Mesothelial cell of epicardium (in vitro differentiated cells): ENCODE measurements at regions not wholly inside any gene's neighbourhood (a gene's known extent, or its start where the extent isn't known, plus 50 kb on each side); places are given as distances from the start of the nearest gene placed in this dataset.

Experiments used
- DNase-seq, 2 experiments: peaks; one replicate each; pipeline ENCODE4 v3.0.0; 2021; ENCODE audit warnings: low spot score in 2 of 2; ENCODE audit not compliant: unreplicated experiment in 2 of 2
- H3K27ac Mint-ChIP-seq: 2 replicates; pipeline ENCODE4 v1.8.0; 2021; ENCODE audit warnings: mixed read lengths
- H3K27me3 Mint-ChIP-seq: 2 replicates; pipeline ENCODE4 v1.8.0; 2021; ENCODE audit warnings: low read depth, mixed read lengths
- H3K36me3 Mint-ChIP-seq: 2 replicates; pipeline ENCODE4 v1.8.0; 2021; ENCODE audit warnings: mixed read lengths
- H3K4me1 Mint-ChIP-seq: 2 replicates; pipeline ENCODE4 v1.8.0; 2021; ENCODE audit warnings: mixed read lengths
- H3K4me3 Mint-ChIP-seq: 2 replicates; pipeline ENCODE4 v1.8.0; 2021; ENCODE audit warnings: mild to moderate bottlenecking, moderate library complexity, mixed read lengths
- H3K9me3 Mint-ChIP-seq: 2 replicates; pipeline ENCODE4 v1.8.0; 2021; ENCODE audit warnings: mixed read lengths
- TF ChIP-seq, protein P1 (sequence below): fragments of 200-600 bp; sonication (generic); IDR thresholded peaks from one replicate; pipeline ENCODE4 v1.5.0; 2021; ENCODE audit warnings: antibody characterized with exemption; ENCODE audit not compliant: unreplicated experiment

DNA sequence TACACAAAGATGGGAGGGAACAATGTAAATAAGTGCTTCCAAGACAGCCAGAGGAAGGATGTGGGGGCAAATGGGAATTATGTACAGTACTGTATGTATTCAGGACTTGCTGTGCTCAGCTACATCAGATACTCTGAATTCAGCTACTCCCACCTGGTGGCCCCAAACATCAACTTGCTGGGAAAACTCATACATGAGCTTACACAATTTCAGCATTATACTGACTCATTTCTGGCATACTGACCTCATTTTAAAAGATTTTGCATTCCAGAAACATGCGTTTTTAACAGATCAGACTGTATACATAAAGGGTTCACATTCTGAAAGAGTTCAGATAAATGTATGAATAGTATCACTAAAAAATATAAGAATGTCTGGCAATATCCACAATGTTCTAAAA, 59.7 kb downstream of the GPX5 start:
- Mint-ChIP-seq H3K4me3 (peak overlapping the region; percentile 48), H3K4me1 (peaks cover 54% of the 10 kb centered on the region), H3K36me3 (peaks cover 2% of the 10 kb centered on the region), H3K27me3 (peaks cover 2% of the 10 kb centered on the region), H3K9me3 (no peaks in the 10 kb centered on the region), H3K27ac (peak overlapping the region; percentile 27)
- TF ChIP-seq, protein P1, sequence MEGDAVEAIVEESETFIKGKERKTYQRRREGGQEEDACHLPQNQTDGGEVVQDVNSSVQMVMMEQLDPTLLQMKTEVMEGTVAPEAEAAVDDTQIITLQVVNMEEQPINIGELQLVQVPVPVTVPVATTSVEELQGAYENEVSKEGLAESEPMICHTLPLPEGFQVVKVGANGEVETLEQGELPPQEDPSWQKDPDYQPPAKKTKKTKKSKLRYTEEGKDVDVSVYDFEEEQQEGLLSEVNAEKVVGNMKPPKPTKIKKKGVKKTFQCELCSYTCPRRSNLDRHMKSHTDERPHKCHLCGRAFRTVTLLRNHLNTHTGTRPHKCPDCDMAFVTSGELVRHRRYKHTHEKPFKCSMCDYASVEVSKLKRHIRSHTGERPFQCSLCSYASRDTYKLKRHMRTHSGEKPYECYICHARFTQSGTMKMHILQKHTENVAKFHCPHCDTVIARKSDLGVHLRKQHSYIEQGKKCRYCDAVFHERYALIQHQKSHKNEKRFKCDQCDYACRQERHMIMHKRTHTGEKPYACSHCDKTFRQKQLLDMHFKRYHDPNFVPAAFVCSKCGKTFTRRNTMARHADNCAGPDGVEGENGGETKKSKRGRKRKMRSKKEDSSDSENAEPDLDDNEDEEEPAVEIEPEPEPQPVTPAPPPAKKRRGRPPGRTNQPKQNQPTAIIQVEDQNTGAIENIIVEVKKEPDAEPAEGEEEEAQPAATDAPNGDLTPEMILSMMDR, result no peak
- no peak for DNase-seq

DNA sequence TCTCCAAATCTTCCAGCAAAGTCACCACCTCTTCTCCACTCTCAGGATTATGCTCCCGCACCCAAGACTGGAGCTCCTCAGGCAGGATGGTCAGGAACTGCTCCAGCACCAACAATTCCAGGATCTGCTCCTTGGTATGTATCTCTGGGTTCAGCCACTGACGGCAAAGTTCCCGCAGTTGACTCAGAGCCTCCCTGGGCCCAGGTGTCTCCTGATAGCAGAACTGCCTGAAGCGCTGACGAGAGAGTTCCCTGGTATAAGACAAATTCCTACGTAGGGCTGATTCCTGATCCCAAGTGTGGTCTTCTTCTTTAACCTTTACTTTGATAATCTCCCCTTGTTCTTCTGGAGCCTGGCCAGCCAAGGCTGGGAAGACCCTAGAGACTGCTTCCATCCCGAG, 60.6 kb downstream of the GPX5 start:
- H3K36me3 Mint-ChIP-seq, result peaks cover 2% of the 10 kb centered on the region
- peak overlapping the region; percentile 89 for H3K4me3 Mint-ChIP-seq
- DNase-seq, result no peak
- H3K4me1 Mint-ChIP-seq, result peaks cover 54% of the 10 kb centered on the region
- no peaks in the 10 kb centered on the region for H3K9me3 Mint-ChIP-seq
- H3K27ac Mint-ChIP-seq, result peak overlapping the region; percentile 90
- H3K27me3 Mint-ChIP-seq, result peaks cover 6% of the 10 kb centered on the region
- TF ChIP-seq, protein P1, result no peak

DNA sequence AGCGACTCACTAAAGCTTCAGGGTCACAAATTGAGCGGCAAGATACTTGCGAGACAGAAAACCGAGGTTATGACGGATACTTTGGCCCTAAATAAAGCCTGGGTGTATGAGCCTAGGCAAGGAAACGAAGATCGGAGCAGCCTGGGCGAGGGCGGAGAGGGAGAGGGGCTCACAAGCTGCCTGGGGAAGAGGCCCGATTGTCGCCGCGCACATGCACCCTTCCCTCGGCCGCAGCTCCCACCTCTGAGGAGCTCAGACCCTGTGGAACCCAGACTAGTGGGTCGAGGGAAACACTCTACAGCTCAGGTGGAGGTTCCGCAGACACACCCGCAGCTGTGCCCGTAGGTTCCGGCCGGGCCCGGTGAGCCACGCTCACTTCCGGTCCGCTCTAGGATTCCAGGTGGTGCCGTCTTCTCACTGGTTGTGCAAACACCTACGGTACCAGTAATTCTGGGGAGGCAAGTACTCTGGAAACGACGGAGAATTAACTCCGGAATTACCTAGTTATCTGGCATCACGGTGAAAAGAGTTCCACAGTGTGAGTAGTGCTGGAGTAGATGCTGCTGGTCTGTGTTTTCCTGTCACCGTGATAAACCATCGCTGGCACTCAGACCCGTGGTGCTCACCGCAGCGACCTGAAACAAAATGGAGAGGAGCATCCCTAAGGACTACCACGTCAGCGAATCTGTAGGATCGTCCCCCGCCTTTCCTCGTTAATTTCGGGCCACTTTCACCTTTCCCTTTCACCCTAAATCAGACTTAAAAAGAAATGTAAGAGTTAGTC, 61.5 kb downstream of the GPX5 start:
- Mint-ChIP-seq H3K27ac (peak overlapping the region; percentile 90), H3K27me3 (peaks cover 14% of the 10 kb centered on the region), H3K4me3 (peak overlapping the region; percentile 89), H3K36me3 (peaks cover under 1% of the 10 kb centered on the region), H3K9me3 (no peaks in the 10 kb centered on the region), H3K4me1 (peaks cover 54% of the 10 kb centered on the region)
- TF ChIP-seq, protein P1, result no peak
- DNase-seq, result peak in 1 of 2 experiments; percentile 57

DNA sequence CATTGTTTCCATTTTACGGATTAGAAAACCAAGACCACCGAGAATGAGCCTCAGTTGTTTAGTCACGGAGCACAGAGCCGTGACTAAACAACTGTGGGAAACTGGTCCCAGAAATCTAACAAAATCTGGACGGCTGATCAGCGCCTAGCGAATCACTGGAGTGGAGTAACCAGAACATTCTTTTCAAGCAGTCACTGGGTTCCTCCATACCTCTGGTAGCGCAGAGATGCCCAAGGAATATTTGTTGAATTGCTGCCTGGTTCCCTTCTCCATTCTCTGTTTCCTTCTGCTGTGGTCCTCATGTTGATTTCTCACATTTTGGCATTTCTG, 62.0 kb downstream of the GPX5 start:
- no peak for DNase-seq
- Mint-ChIP-seq H3K9me3 (no peaks in the 10 kb centered on the region), H3K27me3 (peaks cover 18% of the 10 kb centered on the region), H3K4me3 (peak overlapping the region; percentile 89), H3K27ac (peak overlapping the region; percentile 90), H3K36me3 (no peaks in the 10 kb centered on the region), H3K4me1 (peaks cover 54% of the 10 kb centered on the region)
- TF ChIP-seq, protein P1, result no peak

DNA sequence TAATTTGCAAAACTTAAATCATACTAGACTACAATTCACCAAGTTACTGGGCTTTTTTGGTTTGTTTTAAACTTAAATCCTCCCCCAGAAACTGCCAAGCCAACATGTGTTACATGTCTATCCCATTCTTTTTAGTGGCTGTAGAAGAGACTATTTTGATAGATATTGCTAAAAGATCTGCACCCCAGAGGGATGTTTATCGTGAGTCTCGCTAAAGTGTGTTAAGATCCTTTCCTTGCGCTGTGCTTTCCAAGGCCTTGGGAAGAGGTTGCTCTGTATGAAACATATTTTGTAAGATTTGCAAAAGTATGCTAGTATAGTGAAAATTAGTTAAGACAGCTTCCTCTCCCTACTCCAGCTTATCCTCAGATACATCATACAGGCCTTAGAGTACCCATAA, 63.0 kb downstream of the GPX5 start:
- no peak for DNase-seq
- Mint-ChIP-seq H3K36me3 (no peaks in the 10 kb centered on the region), H3K27ac (peak overlapping the region; percentile 87), H3K4me3 (peak overlapping the region; percentile 81), H3K27me3 (peaks cover 21% of the 10 kb centered on the region), H3K4me1 (peaks cover 52% of the 10 kb centered on the region), H3K9me3 (no peaks in the 10 kb centered on the region)
- TF ChIP-seq, protein P1, result no peak
